IPS DF 19.7 (cell line): ENCODE measurements at regions not wholly inside any gene's neighbourhood (a gene's known extent, or its start where the extent isn't known, plus 50 kb on each side); places are given as distances from the start of the nearest gene placed in this dataset.
"Not testable (repeated sequence)": the region's sequence is repeated elsewhere in the genome, so short reads cannot be mapped to it uniquely, and the experiment has no call there.

Experiments
- DNase-seq: peaks from one replicate; pipeline ENCODE4 v3.0.0-alpha.2; 2013; ENCODE audit warnings: low read depth, low spot score

GRCh38 chr10:78096486-78096885 is 62.8 kb downstream of the RPS24 start:
- DNase-seq, result not testable (repeated sequence)

GRCh38 chr10:78102593-78102992 is 68.9 kb downstream of the RPS24 start:
- not testable (repeated sequence) for DNase-seq

- peak; percentile 54 for DNase-seq
These were observed 75.5 kb downstream of the RPS24 start for GRCh38 chr10:78109210-78109609.

- DNase-seq, result no peak
These were observed 81.6 kb downstream of the RPS24 start for GRCh38 chr10:78115135-78115853.

GRCh38 chr10:78116361-78116760 is 82.7 kb downstream of the RPS24 start:
- DNase-seq, result no peak

GRCh38 chr10:78118591-78118990 is 84.9 kb downstream of the RPS24 start:
- DNase-seq, result no peak

- DNase-seq, result no peak
These were observed 88.1 kb downstream of the RPS24 start for GRCh38 chr10:78121801-78122200.

GRCh38 chr10:78124167-78124566 is 90.5 kb downstream of the RPS24 start:
- DNase-seq, result no peak

- DNase-seq, result no peak
These were observed 95.5 kb downstream of the RPS24 start for GRCh38 chr10:78129211-78129610.

- DNase-seq, result no peak
These were observed 97.5 kb downstream of the RPS24 start for GRCh38 chr10:78130966-78131710.

- DNase-seq, result peak; percentile 9
These were observed 101.2 kb downstream of the RPS24 start for GRCh38 chr10:78134773-78135306.

GRCh38 chr10:78137147-78137546 is 103.5 kb downstream of the RPS24 start:
- no peak for DNase-seq

- DNase-seq, result no peak
These were observed 105.7 kb downstream of the RPS24 start for GRCh38 chr10:78139341-78139740.

- DNase-seq, result no peak
These were observed 106.5 kb downstream of the RPS24 start for GRCh38 chr10:78140066-78140630.

GRCh38 chr10:78143576-78143975 is 109.9 kb downstream of the RPS24 start:
- DNase-seq, result no peak

- DNase-seq, result no peak
These were observed 112.5 kb downstream of the RPS24 start for GRCh38 chr10:78146200-78146599.

- no peak for DNase-seq
These were observed 113.5 kb downstream of the RPS24 start for GRCh38 chr10:78147202-78147601.

- no peak for DNase-seq
These were observed 114.7 kb downstream of the RPS24 start for GRCh38 chr10:78148216-78148960.

GRCh38 chr10:78148961-78149612 is 115.4 kb downstream of the RPS24 start:
- DNase-seq, result no peak

GRCh38 chr10:78150756-78151155 is 117.1 kb downstream of the RPS24 start:
- DNase-seq, result no peak

GRCh38 chr10:78155722-78156121 is 122.1 kb downstream of the RPS24 start:
- no peak for DNase-seq
